ENCODE measurements at regions not wholly inside any gene's neighbourhood (a gene's known extent, or its start where the extent isn't known, plus 50 kb on each side); places are given as distances from the start of the nearest gene placed in this dataset.
"Not testable (repeated sequence)": the region's sequence is repeated elsewhere in the genome, so short reads cannot be mapped to it uniquely, and the experiment has no call there.

DNA sequence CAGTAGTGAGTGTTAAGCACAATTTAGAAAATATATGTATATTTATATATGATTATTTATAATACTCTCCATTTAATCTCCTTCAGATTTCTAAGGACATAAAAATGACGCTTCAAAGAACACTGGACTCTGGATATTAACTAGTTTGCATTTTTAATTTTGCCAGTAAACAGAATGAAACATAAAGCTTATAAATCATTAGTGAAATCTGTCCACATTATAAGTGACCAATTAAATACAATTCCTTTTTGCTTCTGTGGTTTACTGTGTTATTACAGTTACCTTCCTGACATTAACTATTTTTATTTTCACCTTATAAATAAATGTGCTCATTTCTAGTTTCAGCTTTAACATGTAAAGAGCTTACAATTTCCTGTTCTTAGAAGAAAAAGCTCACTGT, 1081.1 kb upstream of the EPHA6 start:
- intact Hi-C loops (cut with DNase I; ENCODE audit: low total_unique reads) = no loop called here
- Histone ChIP-seq H3K27ac (no peak overlapping the region), H3K9me3 (no peaks in the 10 kb centered on the region), H3K27me3 (no peaks in the 10 kb centered on the region), H3K4me3 (no peak overlapping the region), H3K36me3 (no peaks in the 10 kb centered on the region), H3K4me1 (no peaks in the 10 kb centered on the region)
- DNase-seq = no peak
- 33 to 52% methylated on average over 1 of the region's 1 CpG for WGBS, 2 donors (ENCODE audit: low coverage in 1 of 2)
- in situ Hi-C loops (cut with MboI; ENCODE audit: low pct_ligation_motif_present in 1 of 4, low pct_unique_long_range_greater_than_20kb in 1 of 4, low sequenced_read_pairs in 3 of 4) = no loop called here
- TF ChIP-seq POLR2A (IDR thresholded peaks at IDR 0.05) = no peak
- TF ChIP-seq, protein P1, sequence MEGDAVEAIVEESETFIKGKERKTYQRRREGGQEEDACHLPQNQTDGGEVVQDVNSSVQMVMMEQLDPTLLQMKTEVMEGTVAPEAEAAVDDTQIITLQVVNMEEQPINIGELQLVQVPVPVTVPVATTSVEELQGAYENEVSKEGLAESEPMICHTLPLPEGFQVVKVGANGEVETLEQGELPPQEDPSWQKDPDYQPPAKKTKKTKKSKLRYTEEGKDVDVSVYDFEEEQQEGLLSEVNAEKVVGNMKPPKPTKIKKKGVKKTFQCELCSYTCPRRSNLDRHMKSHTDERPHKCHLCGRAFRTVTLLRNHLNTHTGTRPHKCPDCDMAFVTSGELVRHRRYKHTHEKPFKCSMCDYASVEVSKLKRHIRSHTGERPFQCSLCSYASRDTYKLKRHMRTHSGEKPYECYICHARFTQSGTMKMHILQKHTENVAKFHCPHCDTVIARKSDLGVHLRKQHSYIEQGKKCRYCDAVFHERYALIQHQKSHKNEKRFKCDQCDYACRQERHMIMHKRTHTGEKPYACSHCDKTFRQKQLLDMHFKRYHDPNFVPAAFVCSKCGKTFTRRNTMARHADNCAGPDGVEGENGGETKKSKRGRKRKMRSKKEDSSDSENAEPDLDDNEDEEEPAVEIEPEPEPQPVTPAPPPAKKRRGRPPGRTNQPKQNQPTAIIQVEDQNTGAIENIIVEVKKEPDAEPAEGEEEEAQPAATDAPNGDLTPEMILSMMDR (IDR thresholded peaks at IDR 0.05) = no peak

DNA sequence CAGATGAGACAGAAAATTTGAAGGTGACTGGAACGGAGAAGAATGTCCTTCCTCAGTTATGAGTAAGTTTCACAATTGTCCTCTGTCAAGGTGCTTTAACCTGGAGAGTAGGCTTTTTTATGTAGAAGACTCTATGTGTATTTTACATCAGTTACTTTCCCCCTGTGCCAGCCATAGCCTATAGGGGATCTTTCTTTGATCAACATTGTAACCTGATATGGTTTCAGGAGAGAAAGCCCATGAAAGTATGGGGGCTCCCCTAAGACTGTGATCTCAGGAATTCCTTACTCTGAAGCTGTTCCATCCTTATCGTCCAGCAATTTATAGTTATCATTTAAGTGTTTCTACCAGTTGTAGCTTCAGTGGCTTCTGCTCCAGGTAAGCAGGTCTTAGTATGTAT, 1076.3 kb upstream of the EPHA6 start:
- no peak for DNase-seq
- Histone ChIP-seq H3K4me1 (no peaks in the 10 kb centered on the region), H3K36me3 (no peaks in the 10 kb centered on the region), H3K4me3 (no peak overlapping the region), H3K9me3 (no peaks in the 10 kb centered on the region), H3K27me3 (no peaks in the 10 kb centered on the region), H3K27ac (no peak overlapping the region)
- intact Hi-C loops (cut with DNase I; ENCODE audit: low total_unique reads) = no loop called here
- TF ChIP-seq EP300 (IDR thresholded peaks at IDR 0.05; ENCODE audit: low read depth) (no peak), POLR2AphosphoS5 (IDR thresholded peaks at IDR 0.05) (no peak), POLR2A (IDR thresholded peaks at IDR 0.05) (no peak)
- TF ChIP-seq, protein P1 (IDR thresholded peaks at IDR 0.05) = no peak
- 74 to 76% methylated on average over 2 of the region's 2 CpGs for WGBS, 2 donors (ENCODE audit: low coverage in 1 of 2)
- in situ Hi-C loops (cut with MboI; ENCODE audit: low pct_ligation_motif_present in 1 of 4, low pct_unique_long_range_greater_than_20kb in 1 of 4, low sequenced_read_pairs in 3 of 4) = no loop called here

DNA sequence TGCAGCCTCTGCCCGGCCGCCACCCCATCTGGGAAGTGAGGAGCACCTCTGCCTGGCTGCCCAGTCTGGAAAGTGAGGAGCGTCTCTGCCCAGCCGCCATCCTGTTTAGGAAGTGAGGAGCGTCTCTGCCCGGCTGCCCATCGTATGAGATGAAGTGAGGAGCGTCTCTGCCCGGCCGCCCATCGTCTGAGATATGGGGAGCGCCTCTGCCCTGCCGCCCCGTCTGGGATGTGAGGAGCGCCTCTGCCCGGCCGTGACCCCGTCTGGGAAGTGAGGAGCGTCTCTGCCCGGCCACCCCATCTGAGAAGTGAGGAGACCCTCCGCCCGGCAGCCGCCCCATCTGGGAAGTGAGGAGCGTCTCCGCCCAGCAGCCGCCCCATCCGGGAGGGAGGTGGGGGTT, 1069.5 kb upstream of the EPHA6 start:
- H3K27ac ChIP-seq; in situ Hi-C loops (cut with MboI; ENCODE audit: low pct_ligation_motif_present in 1 of 4, low pct_unique_long_range_greater_than_20kb in 1 of 4, low sequenced_read_pairs in 3 of 4); H3K36me3 ChIP-seq; DNase-seq; H3K9me3 ChIP-seq; H3K4me1 ChIP-seq; H3K27me3 ChIP-seq; intact Hi-C loops (cut with DNase I; ENCODE audit: low total_unique reads); H3K4me3 ChIP-seq: not testable (repeated sequence)
- 87% methylated on average over 3 of the region's 27 CpGs; no CpG with 5 or more reads in 1 of the 2 donors for WGBS, 2 donors (ENCODE audit: low coverage in 1 of 2)

DNA sequence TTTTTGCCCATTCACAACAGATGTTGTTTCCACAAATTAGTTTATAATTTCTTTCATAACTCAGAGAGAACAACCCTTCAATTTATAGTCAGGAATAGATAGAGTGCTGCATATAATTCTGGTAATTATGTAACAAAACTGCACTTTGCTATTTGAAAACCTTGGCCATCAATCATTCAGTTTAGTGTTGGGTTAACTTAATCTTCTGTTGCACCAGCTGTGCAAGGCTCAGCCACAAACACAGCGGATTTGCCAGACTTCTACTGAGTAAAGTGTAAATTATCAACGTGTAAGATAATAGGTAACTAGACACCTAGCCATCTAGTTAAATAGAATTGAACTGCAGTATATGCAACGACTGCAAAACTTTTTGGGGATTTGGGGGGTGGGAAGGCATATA, 1064.3 kb upstream of the EPHA6 start:
- Histone ChIP-seq H3K4me1 (no peaks in the 10 kb centered on the region), H3K27me3 (no peaks in the 10 kb centered on the region), H3K9me3 (no peaks in the 10 kb centered on the region), H3K27ac (no peak overlapping the region), H3K36me3 (no peaks in the 10 kb centered on the region), H3K4me3 (no peak overlapping the region)
- DNase-seq = no peak
- 26 to 37% methylated on average over 3 of the region's 3 CpGs for WGBS, 2 donors (ENCODE audit: low coverage in 1 of 2)
- TF ChIP-seq POLR2AphosphoS5 (IDR thresholded peaks at IDR 0.05) (no peak), EP300 (IDR thresholded peaks at IDR 0.05; ENCODE audit: low read depth) (no peak), POLR2A (IDR thresholded peaks at IDR 0.05) (no peak)
- TF ChIP-seq, protein P1 (IDR thresholded peaks at IDR 0.05) = no peak
- intact Hi-C loops (cut with DNase I; ENCODE audit: low total_unique reads) (no loop called here), in situ Hi-C loops (cut with MboI; ENCODE audit: low pct_ligation_motif_present in 1 of 4, low pct_unique_long_range_greater_than_20kb in 1 of 4, low sequenced_read_pairs in 3 of 4) (no loop called here)

DNA sequence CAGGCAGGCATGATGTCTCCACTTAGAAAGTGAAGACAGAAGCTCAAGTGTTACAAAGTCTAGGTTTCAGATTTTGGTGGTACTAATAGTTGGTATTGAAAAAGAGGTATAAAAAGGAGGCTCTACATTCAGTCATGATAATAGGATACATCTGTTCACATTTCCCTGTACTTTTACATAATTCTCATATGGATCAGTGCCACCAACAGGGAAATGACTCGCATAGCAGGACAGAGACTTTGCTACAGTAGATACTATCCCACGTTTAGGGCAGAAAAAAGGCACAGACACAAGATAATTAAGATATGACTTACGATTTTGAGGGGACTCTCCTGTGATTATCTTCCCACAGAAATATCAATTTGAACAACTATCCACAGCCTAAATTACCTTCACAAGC, 1062.9 kb upstream of the EPHA6 start:
- Histone ChIP-seq H3K27me3 (no peaks in the 10 kb centered on the region), H3K27ac (no peak overlapping the region), H3K36me3 (no peaks in the 10 kb centered on the region), H3K4me3 (no peak overlapping the region), H3K9me3 (no peaks in the 10 kb centered on the region), H3K4me1 (no peaks in the 10 kb centered on the region)
- in situ Hi-C loops (cut with MboI; ENCODE audit: low pct_ligation_motif_present in 1 of 4, low pct_unique_long_range_greater_than_20kb in 1 of 4, low sequenced_read_pairs in 3 of 4) (no loop called here), intact Hi-C loops (cut with DNase I; ENCODE audit: low total_unique reads) (no loop called here)
- no peak for DNase-seq
- WGBS, 2 donors (ENCODE audit: low coverage in 1 of 2) = 44 to 47% methylated on average over 3 of the region's 3 CpGs
- TF ChIP-seq POLR2A (IDR thresholded peaks at IDR 0.05) = no peak
- TF ChIP-seq POLR2AphosphoS5 (IDR thresholded peaks at IDR 0.05) = no peak
- no peak for TF ChIP-seq EP300 (IDR thresholded peaks at IDR 0.05; ENCODE audit: low read depth)
- TF ChIP-seq, protein P1 (IDR thresholded peaks at IDR 0.05) = no peak

Measured in transverse colon (tissue), 4 donors.